Stimulated activated CD4-positive, alpha-beta T cell treated with anti-CD3 and anti-CD28 coated beads, Interleukin-12 subunit alpha, Interleukin-12 subunit beta, amount 100 ng/mL, for 48 hours (primary cell): ENCODE measurements at regions not wholly inside any gene's neighbourhood (a gene's known extent, or its start where the extent isn't known, plus 50 kb on each side); places are given as distances from the start of the nearest gene placed in this dataset.
"Not testable (repeated sequence)": the region's sequence is repeated elsewhere in the genome, so short reads cannot be mapped to it uniquely, and the experiment has no call there.

ENCODE experiments used
- DNase-seq, 3 donors: peaks; one replicate each; pipeline ENCODE4 v3.0.0-alpha.2; 2020; ENCODE audit warnings: low read depth in 2 of 3, low spot score in 1 of 3

DNA sequence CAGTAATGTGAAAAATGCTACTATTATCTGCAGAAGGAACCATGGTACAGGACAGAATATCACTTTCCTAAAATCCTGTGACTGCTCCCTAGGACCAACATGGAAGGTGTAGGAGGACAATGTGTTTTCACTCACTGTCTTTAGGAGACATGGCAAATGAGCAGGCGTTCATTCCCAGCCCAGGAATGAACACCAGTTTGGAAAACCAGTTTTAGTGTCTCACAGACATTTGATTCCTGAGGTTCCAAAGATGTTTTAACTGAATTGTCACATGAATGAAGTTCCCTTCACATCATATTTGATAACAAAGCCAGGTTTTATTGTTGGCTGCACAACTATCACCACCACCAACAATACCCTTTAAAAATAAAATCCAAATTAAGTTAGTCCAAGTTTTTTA lies 178.2 kb downstream of the ENC1 start:
- no peak for DNase-seq

GRCh38 chr5:74461251-74461650 lies 179.3 kb downstream of the ENC1 start:
- no peak for DNase-seq

- no peak for DNase-seq
Observed at GRCh38 chr5:74460694-74461093, 179.8 kb downstream of the ENC1 start.

DNA sequence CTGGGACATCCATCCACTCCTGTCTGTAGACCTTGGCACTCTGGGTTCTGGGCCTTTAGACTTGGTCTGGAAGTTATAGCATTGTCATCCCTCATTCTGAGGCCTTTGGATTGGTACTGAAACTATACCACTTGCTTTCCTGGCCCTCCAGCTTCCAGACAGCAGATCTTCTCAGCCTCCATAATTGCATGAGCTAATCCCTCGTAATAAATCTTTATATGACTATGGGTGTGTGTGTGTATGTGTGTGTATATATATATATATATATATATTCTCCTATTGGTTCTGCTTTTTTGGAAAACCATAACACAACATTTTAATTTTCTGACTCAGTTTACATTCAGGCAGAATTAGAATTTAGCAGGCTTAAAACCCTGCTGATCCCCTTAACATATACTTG lies 180.5 kb downstream of the ENC1 start:
- no peak for DNase-seq

DNA sequence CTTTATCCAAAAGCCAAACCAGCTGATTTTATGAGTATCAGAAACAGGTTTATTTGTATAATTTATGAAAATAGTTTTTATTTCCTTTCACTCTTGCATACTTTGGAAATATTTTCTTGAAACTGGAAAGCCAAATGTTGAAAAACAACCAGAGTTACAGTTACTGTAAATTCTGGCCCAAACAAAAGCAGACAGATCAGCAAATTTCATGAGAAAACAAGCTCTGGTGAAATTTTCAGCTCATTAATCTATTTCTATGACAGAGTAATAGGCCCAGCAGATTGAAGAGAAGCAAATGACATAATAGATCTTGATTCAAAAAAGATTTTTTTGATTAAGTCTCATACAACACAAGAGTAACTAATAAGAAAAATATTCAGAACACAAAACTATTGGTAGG lies 182.7 kb downstream of the ENC1 start:
- no peak for DNase-seq

DNA sequence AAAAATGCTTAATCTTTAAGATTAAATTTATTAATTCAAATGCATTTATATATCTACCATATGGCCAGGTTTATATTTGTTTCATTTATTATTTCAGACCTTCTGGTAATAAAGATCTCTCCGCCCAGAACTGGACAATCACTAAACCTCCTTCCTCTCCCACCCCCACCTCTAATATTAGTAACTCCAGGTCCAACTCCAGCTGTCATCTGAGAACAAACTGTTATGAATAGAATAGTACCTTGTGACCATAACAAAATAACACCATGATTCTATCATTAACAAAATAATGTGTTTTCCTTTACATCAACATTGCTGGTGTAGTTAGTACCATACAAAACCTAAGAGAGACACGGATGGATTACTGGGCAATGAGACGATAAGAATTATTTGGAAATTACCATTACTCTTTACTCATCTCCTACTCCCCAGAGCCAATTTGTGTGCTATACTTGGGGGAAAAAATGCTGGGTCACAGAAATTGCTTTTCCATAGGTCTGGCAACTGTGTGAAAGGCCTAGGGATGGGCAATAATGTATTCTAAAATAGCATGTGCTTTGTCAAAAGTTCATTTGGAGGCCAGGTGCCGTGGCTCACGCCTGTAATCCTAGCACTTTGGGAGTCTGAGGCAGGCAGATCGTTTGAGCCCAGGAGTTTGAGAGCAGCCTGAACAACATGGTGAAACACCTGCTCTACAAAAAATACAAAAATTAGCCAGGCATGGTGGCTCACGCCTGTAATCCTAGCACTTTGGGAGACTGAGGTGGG lies 186.1 kb downstream of the ENC1 start:
- no peak for DNase-seq

GRCh38 chr5:74452856-74453255 lies 187.7 kb downstream of the ENC1 start:
- no peak for DNase-seq

DNA sequence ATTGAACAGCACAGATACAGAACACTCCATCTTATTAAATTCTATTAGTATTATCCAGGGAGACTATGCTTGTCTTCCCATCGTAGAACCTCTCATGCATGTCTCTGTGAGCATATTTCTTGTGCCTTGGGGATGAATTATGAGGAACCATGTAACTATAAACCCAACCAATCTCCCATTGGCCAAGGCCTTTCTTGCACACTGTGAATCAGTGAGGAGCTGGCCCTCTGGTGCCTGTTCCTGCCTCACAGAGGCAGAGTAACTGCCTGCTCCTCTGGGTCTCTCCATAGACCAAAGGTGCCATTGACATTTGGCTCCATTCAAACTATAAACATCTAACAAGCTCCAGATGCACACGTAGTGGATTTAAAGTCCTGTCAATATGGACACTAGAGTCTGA lies 190.4 kb downstream of the ENC1 start:
- no peak for DNase-seq

DNA sequence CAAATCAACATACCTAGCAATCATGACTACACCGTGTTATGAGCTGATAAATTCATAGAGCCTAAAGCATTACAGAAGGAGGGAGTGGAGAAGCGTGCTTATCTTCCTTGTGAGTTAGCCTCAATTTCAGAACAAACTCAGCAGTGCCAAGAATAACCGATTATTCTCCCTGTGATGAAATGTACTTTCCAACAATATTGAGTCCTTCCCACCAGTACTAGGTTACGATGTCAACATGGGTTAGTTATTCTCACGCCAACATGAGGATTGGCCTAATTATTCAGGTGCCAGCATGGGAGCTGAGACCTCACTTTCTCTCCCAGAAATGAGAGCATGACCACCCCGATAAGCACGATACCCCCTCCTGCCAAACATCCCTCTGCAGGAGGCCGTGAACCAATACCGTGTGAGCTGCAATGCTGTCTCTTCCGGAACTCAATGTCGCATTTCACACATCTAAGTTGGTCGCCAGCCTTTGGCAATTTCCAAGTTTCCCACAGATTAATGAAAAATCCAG lies 193.7 kb downstream of the ENC1 start:
- DNase-seq: no peak

DNA sequence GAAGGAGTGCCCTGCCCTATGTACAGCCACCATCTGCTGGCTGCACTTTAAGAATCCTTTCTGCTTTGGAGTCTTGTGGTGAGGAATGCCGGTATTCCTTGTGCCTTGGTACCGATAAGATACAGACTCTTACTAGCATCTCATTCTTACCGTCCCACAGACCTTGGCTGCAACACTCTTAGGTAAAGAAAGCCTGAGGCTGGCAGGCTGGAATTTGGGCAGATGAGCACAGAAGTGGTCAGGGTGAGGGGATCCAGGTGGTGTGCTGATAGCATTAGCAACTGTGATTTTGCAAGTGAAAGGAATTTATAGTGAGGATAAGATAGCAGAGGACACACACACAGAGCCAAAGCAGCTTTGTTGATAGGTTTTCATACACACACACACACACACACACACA lies 198.1 kb downstream of the ENC1 start:
- DNase-seq: no peak

GRCh38 chr5:74441616-74442015 lies 198.9 kb downstream of the ENC1 start:
- no peak for DNase-seq

GRCh38 chr5:74440341-74440740 lies 200.2 kb downstream of the ENC1 start:
- DNase-seq: no peak

DNA sequence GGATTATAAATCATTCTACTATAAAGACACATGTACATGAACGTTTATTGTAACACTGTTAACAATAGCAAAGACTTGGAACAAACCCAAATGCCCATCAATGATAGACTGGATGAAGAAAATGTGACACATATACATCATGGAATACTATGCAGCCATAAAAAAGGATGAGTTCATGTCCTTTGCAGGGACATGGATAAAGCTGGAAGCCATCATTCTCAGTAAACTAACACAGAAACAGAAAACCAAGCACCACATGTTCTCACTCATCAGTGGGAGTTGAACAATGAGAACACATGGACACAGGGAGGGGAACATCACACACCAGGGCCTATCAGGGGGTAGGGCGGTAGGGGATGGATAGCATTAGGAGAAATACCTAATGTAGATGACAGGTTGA lies 202.7 kb downstream of the ENC1 start:
- DNase-seq: not testable (repeated sequence)

GRCh38 chr5:74433896-74434829 lies 206.4 kb downstream of the ENC1 start:
- no peak for DNase-seq

DNA sequence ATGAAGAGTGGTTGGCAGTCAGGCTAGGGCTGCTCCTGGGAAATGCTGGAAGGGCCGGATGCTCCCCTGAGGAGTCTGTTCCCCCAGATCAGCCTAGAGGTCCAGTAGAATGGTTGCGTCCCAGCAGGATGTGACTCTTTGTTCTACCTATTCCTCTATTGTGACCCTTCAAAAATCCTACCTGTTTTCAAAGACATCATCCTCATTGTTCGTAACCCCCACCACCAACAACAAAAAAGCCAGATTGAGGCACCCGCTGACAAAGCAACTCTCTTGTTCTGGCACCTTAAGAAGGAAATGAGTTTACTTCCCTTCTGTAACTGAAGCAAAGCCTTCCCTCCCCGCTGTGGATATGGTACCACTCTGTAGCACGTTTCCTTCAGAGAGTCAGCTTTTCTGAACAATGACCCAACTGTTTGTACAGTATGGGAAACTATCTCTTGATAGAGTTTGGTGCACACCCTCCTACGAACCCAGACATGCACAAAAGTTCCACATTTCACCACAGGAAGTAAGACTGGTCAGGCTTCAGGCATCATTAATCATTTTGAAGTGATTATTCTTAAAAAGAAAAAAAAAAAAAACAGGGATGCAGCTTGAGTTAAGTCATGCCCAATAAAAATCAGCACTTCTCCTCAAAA lies 207.2 kb downstream of the ENC1 start:
- no peak for DNase-seq

DNA sequence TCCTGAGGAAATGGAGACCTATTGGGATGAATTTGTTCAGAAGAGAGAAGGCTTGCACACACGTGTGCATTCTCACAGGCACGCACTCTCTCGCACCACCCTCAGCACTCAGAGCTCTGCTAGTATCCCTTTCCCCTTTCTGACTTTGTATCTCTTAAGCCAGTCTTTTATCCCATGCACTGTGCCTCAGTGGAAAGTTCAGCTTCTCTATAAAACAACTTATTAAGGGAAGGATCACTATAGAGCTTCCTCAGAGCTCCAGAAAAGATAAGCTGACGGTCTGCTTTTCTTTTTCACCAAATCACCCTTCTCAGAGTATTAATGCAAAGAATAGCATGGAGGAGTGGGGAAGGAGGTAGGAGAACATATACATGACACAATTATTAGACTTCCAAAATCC lies 207.8 kb downstream of the ENC1 start:
- no peak for DNase-seq

DNA sequence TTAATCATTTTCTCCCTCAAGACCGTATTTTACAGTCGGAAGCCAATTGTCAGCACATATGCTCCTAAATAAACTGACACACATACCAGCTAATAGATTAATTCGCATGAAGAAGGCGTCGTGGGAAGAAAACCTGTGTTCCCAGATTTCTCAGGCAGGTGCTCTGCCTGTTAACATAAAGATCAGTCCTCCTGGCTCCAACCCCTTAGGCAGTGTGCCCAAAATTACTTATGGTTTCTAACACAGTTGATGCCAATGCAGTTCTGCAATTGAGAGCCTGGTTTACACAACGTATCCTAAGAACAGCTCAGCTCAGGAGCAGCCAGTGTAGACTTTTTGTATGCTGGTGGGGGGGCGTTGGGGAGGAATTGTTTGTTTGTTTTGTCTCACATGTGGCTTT lies 208.3 kb downstream of the ENC1 start:
- no peak for DNase-seq

GRCh38 chr5:74431290-74431669 lies 209.2 kb downstream of the ENC1 start:
- no peak for DNase-seq

- no peak for DNase-seq
Observed at GRCh38 chr5:74430631-74431289, 209.8 kb downstream of the ENC1 start.

DNA sequence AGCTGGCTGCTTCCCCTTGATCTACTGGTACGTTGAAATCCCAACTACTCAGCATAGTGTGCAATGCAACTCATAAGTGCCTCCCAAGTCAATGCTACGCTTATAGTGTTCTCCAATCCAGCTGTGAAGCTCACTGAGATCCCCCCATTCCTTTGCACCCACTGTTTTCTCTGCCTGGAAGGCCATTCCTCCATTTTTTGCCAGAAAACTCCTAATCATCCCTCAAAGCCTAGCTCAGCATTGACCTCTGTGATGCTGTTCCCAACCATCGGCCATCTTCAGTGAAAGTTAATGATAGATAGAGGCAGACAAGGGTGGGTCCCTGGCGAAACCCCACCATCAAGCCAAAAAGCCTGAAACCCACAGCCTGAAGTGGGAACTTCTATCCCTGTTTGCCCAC lies 211.0 kb downstream of the ENC1 start:
- DNase-seq: no peak

DNA sequence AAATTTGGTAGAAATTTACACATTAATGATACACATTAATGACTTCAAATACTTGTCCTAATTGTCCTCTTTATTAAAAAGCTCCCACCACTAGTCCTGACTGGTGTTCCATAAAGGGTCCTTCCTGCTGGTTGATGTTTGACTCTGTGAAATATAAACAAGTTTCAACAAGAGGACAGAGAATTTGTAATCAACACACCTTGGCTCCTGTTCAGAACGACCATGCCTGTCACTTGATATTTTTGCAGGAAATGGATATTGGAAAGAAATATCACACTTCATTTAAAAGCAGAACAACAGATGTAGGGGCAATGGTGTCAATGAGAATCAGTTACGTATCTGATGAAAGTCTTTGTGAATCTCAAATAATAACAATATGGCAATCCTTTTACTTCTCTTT lies 211.7 kb downstream of the ENC1 start:
- no peak for DNase-seq
